Renal pelvis (tissue), 1 donor: ENCODE measurements at regions not wholly inside any gene's neighbourhood (a gene's known extent, or its start where the extent isn't known, plus 50 kb on each side); places are given as distances from the start of the nearest gene placed in this dataset.

Experiments
- DNase-seq: peaks from one replicate; pipeline ENCODE4 v3.0.0-alpha.2; 2013

GRCh38 chr15:92304223-92304975 lies 89.3 kb upstream of the ST8SIA2 start:
- no peak for DNase-seq

- DNase-seq = no peak
Observed at GRCh38 chr15:92305343-92305742, 88.3 kb upstream of the ST8SIA2 start.

GRCh38 chr15:92306663-92307062 lies 87.0 kb upstream of the ST8SIA2 start:
- peak; percentile 11 for DNase-seq

- DNase-seq = no peak
Observed at GRCh38 chr15:92315144-92315543, 78.5 kb upstream of the ST8SIA2 start.

GRCh38 chr15:92315595-92316211 lies 78.0 kb upstream of the ST8SIA2 start:
- DNase-seq = no peak

- DNase-seq = no peak
Observed at GRCh38 chr15:92316586-92317295, 76.9 kb upstream of the ST8SIA2 start.

- DNase-seq = no peak
Observed at GRCh38 chr15:92320012-92320699, 73.5 kb upstream of the ST8SIA2 start.

- no peak for DNase-seq
Observed at GRCh38 chr15:92322566-92323355, 70.9 kb upstream of the ST8SIA2 start.

GRCh38 chr15:92323525-92323924 lies 70.2 kb upstream of the ST8SIA2 start:
- no peak for DNase-seq

GRCh38 chr15:92324101-92324963 lies 69.3 kb upstream of the ST8SIA2 start:
- DNase-seq = no peak

- DNase-seq = no peak
Observed at GRCh38 chr15:92326236-92326635, 67.4 kb upstream of the ST8SIA2 start.

- no peak for DNase-seq
Observed at GRCh38 chr15:92327033-92327432, 66.6 kb upstream of the ST8SIA2 start.

GRCh38 chr15:92328207-92328606 lies 65.5 kb upstream of the ST8SIA2 start:
- DNase-seq = no peak

- DNase-seq = no peak
Observed at GRCh38 chr15:92332125-92332899, 61.4 kb upstream of the ST8SIA2 start.

GRCh38 chr15:92333709-92334108 lies 60.0 kb upstream of the ST8SIA2 start:
- DNase-seq = no peak

- DNase-seq = no peak
Observed at GRCh38 chr15:92336419-92336987, 57.2 kb upstream of the ST8SIA2 start.

- DNase-seq = no peak
Observed at GRCh38 chr15:92339361-92339760, 54.3 kb upstream of the ST8SIA2 start.
